ENCODE measurements at regions not wholly inside any gene's neighbourhood (a gene's known extent, or its start where the extent isn't known, plus 50 kb on each side); places are given as distances from the start of the nearest gene placed in this dataset.
"Not testable (repeated sequence)": the region's sequence is repeated elsewhere in the genome, so short reads cannot be mapped to it uniquely, and the experiment has no call there.

GRCh38 chr17:62140836-62141235 is 75.8 kb upstream of the MED13 start:
- H3K4me1 Mint-ChIP-seq (ENCODE audit: low read depth) = no peaks in the 10 kb centered on the region
- TF ChIP-seq, protein P1, sequence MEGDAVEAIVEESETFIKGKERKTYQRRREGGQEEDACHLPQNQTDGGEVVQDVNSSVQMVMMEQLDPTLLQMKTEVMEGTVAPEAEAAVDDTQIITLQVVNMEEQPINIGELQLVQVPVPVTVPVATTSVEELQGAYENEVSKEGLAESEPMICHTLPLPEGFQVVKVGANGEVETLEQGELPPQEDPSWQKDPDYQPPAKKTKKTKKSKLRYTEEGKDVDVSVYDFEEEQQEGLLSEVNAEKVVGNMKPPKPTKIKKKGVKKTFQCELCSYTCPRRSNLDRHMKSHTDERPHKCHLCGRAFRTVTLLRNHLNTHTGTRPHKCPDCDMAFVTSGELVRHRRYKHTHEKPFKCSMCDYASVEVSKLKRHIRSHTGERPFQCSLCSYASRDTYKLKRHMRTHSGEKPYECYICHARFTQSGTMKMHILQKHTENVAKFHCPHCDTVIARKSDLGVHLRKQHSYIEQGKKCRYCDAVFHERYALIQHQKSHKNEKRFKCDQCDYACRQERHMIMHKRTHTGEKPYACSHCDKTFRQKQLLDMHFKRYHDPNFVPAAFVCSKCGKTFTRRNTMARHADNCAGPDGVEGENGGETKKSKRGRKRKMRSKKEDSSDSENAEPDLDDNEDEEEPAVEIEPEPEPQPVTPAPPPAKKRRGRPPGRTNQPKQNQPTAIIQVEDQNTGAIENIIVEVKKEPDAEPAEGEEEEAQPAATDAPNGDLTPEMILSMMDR (IDR thresholded peaks at IDR 0.05) = no peak
- ChIA-PET POLR2A (no interaction called here), CTCF (no interaction called here)
- Histone ChIP-seq H3K4me3 (ENCODE audit: low read length) (no peak overlapping the region), H3K27me3 (ENCODE audit: control insufficient read depth in 1 of 2, insufficient read depth in 2 of 2, low read length in 2 of 2) (peaks cover 8% of the 10 kb centered on the region in 2 experiments), H3K27ac (ENCODE audit: low read depth in 1 of 2, low read length in 2 of 2) (no peak overlapping the region), H3K9me3 (ENCODE audit: control insufficient read depth in 1 of 2, insufficient read depth in 1 of 2, low read length in 2 of 2) (peaks cover 0 to 17% of the 10 kb centered on the region in 2 experiments), H3K36me3 (ENCODE audit: insufficient read depth, low read length) (no peaks in the 10 kb centered on the region), H3K4me1 (ENCODE audit: insufficient read depth, low read length) (peaks cover 4% of the 10 kb centered on the region)
- no peak for ATAC-seq (ENCODE audit: poor library complexity)
- H3K27ac Mint-ChIP-seq = no peak overlapping the region
- H3K9me3 Mint-ChIP-seq = peaks cover 2% of the 10 kb centered on the region
- intact Hi-C loops (cut with DNase I, micrococcal nuclease) = no loop called here
- H3K36me3 Mint-ChIP-seq (ENCODE audit: low read depth) = no peaks in the 10 kb centered on the region
- no peak for DNase-seq
- peaks cover 42% of the 10 kb centered on the region for H3K27me3 Mint-ChIP-seq
- H3K4me3 Mint-ChIP-seq = no peak overlapping the region

GRCh38 chr17:62140376-62140775 is 75.3 kb upstream of the MED13 start:
- Histone ChIP-seq H3K27me3 (ENCODE audit: control insufficient read depth in 1 of 2, insufficient read depth in 2 of 2, low read length in 2 of 2) (peaks cover 8% of the 10 kb centered on the region in 2 experiments), H3K36me3 (ENCODE audit: insufficient read depth, low read length) (no peaks in the 10 kb centered on the region), H3K4me1 (ENCODE audit: insufficient read depth, low read length) (peaks cover 4% of the 10 kb centered on the region), H3K4me3 (ENCODE audit: low read length) (no peak overlapping the region), H3K9me3 (ENCODE audit: control insufficient read depth in 1 of 2, insufficient read depth in 1 of 2, low read length in 2 of 2) (peaks cover 0 to 17% of the 10 kb centered on the region in 2 experiments), H3K27ac (ENCODE audit: low read depth in 1 of 2, low read length in 2 of 2) (no peak overlapping the region)
- no peaks in the 10 kb centered on the region for H3K4me1 Mint-ChIP-seq (ENCODE audit: low read depth)
- intact Hi-C loops (cut with DNase I, micrococcal nuclease) = no loop called here
- TF ChIP-seq, protein P1 (IDR thresholded peaks at IDR 0.05) = no peak
- H3K27me3 Mint-ChIP-seq = peaks cover 42% of the 10 kb centered on the region
- ChIA-PET POLR2A (no interaction called here), CTCF (no interaction called here)
- no peak overlapping the region for H3K4me3 Mint-ChIP-seq
- no peak for DNase-seq
- no peaks in the 10 kb centered on the region for H3K36me3 Mint-ChIP-seq (ENCODE audit: low read depth)
- ATAC-seq (ENCODE audit: poor library complexity) = no peak
- H3K27ac Mint-ChIP-seq = no peak overlapping the region
- peaks cover 2% of the 10 kb centered on the region for H3K9me3 Mint-ChIP-seq

GRCh38 chr17:62139690-62140354 is 74.7 kb upstream of the MED13 start:
- H3K4me3 Mint-ChIP-seq; H3K27me3 ChIP-seq (ENCODE audit: control insufficient read depth in 1 of 2, insufficient read depth in 2 of 2, low read length in 2 of 2); ATAC-seq (ENCODE audit: poor library complexity); H3K27ac Mint-ChIP-seq; H3K9me3 Mint-ChIP-seq; intact Hi-C loops (cut with DNase I, micrococcal nuclease); H3K4me1 ChIP-seq (ENCODE audit: insufficient read depth, low read length); H3K4me3 ChIP-seq (ENCODE audit: low read length); POLR2A ChIA-PET; H3K4me1 Mint-ChIP-seq (ENCODE audit: low read depth); H3K27ac ChIP-seq (ENCODE audit: low read depth in 1 of 2, low read length in 2 of 2); DNase-seq; H3K36me3 Mint-ChIP-seq (ENCODE audit: low read depth); H3K36me3 ChIP-seq (ENCODE audit: insufficient read depth, low read length); CTCF ChIA-PET: not testable (repeated sequence)
- peaks cover 41% of the 10 kb centered on the region for H3K27me3 Mint-ChIP-seq
- H3K9me3 ChIP-seq (ENCODE audit: control insufficient read depth in 1 of 2, insufficient read depth in 1 of 2, low read length in 2 of 2) = peaks cover 0 to 17% of the 10 kb centered on the region in 2 experiments

GRCh38 chr17:62139141-62139540 is 74.1 kb upstream of the MED13 start:
- CTCF ChIA-PET = no interaction called here
- intact Hi-C loops (cut with DNase I, micrococcal nuclease) = no loop called here
- Histone ChIP-seq H3K27me3 (ENCODE audit: control insufficient read depth in 1 of 2, insufficient read depth in 2 of 2, low read length in 2 of 2) (peaks cover 8% of the 10 kb centered on the region in 2 experiments), H3K36me3 (ENCODE audit: insufficient read depth, low read length) (no peaks in the 10 kb centered on the region), H3K4me1 (ENCODE audit: insufficient read depth, low read length) (peaks cover 4% of the 10 kb centered on the region), H3K9me3 (ENCODE audit: control insufficient read depth in 1 of 2, insufficient read depth in 1 of 2, low read length in 2 of 2) (peaks cover 0 to 17% of the 10 kb centered on the region in 2 experiments), H3K4me3 (ENCODE audit: low read length) (no peak overlapping the region), H3K27ac (ENCODE audit: low read depth in 1 of 2, low read length in 2 of 2) (no peak overlapping the region)
- H3K9me3 Mint-ChIP-seq = peaks cover 2% of the 10 kb centered on the region
- POLR2A ChIA-PET = no interaction called here
- H3K27me3 Mint-ChIP-seq = peaks cover 44% of the 10 kb centered on the region
- no peak overlapping the region for H3K27ac Mint-ChIP-seq
- no peak overlapping the region for H3K4me3 Mint-ChIP-seq
- no peaks in the 10 kb centered on the region for H3K4me1 Mint-ChIP-seq (ENCODE audit: low read depth)
- ATAC-seq (ENCODE audit: poor library complexity) (no peak), DNase-seq (no peak)
- H3K36me3 Mint-ChIP-seq (ENCODE audit: low read depth) = no peaks in the 10 kb centered on the region
- TF ChIP-seq, protein P1 (IDR thresholded peaks at IDR 0.05) = no peak

- H3K4me1 ChIP-seq (ENCODE audit: insufficient read depth, low read length); H3K36me3 Mint-ChIP-seq (ENCODE audit: low read depth); POLR2A ChIA-PET; H3K36me3 ChIP-seq (ENCODE audit: insufficient read depth, low read length); intact Hi-C loops (cut with DNase I, micrococcal nuclease); H3K4me3 Mint-ChIP-seq; DNase-seq; H3K4me1 Mint-ChIP-seq (ENCODE audit: low read depth); H3K27ac ChIP-seq (ENCODE audit: low read depth in 1 of 2, low read length in 2 of 2); H3K9me3 Mint-ChIP-seq; ATAC-seq (ENCODE audit: poor library complexity); CTCF ChIA-PET; H3K27ac Mint-ChIP-seq; H3K27me3 ChIP-seq (ENCODE audit: control insufficient read depth in 1 of 2, insufficient read depth in 2 of 2, low read length in 2 of 2): not testable (repeated sequence)
- peaks cover 0 to 17% of the 10 kb centered on the region in 2 experiments for H3K9me3 ChIP-seq (ENCODE audit: control insufficient read depth in 1 of 2, insufficient read depth in 1 of 2, low read length in 2 of 2)
- H3K4me3 ChIP-seq (ENCODE audit: low read length) = peak overlapping the region; percentile 29
- peaks cover 43% of the 10 kb centered on the region for H3K27me3 Mint-ChIP-seq
Observed at GRCh38 chr17:62138676-62139121, 73.6 kb upstream of the MED13 start.
